ENCODE measurements at regions not wholly inside any gene's neighbourhood (a gene's known extent, or its start where the extent isn't known, plus 50 kb on each side); places are given as distances from the start of the nearest gene placed in this dataset.

DNA sequence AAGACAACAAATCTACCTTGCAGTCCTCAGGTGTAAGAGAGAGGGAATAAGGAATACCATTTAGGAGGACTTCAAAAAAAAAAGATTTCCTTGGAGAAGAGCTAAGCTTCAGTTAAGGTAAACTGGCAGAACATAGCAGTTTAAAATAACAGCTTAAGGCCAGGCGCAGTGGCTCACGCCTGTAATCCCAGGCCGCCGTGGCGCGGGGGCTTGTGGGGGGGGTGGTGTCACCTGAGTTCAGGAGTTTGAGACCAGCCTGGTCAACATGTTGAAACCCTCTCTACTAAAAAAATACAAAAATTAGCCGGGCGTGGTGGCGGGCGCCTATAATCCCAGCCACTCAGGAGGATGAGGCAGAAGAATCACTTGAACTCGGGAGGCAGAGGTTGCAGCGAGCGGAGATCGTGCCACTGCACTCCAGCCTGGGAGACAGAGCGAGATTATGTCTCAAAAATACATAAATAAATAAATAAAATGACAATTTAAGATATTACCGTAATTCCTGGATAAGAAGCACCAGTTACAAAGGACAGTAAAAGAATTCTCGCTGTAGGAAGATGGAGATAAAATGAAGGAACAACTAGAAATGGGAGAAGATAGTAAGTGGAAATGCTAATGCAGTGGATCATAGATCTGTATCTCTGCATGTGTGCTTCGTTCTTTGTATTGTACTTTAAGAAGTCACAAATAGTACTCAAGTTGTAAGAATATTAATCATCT lies 1140.2 kb downstream of the NCAM2 start:
- no peak overlapping the region for H3K4me2 ChIP-seq
- Mint-ChIP-seq H3K9me3 (no peaks in the 10 kb centered on the region), H3K27me3 (ENCODE audit: insufficient read depth, low read depth) (no peaks in the 10 kb centered on the region), H3K27ac (no peak overlapping the region), H3K4me1 (no peaks in the 10 kb centered on the region), H3K4me3 (no peak overlapping the region), H3K36me3 (no peaks in the 10 kb centered on the region)
- TF ChIP-seq EZH2 (IDR thresholded peaks at IDR 0.05) (no peak), EZH2phosphoT487 (IDR thresholded peaks at IDR 0.05) (no peak)
- TF ChIP-seq, protein P1, sequence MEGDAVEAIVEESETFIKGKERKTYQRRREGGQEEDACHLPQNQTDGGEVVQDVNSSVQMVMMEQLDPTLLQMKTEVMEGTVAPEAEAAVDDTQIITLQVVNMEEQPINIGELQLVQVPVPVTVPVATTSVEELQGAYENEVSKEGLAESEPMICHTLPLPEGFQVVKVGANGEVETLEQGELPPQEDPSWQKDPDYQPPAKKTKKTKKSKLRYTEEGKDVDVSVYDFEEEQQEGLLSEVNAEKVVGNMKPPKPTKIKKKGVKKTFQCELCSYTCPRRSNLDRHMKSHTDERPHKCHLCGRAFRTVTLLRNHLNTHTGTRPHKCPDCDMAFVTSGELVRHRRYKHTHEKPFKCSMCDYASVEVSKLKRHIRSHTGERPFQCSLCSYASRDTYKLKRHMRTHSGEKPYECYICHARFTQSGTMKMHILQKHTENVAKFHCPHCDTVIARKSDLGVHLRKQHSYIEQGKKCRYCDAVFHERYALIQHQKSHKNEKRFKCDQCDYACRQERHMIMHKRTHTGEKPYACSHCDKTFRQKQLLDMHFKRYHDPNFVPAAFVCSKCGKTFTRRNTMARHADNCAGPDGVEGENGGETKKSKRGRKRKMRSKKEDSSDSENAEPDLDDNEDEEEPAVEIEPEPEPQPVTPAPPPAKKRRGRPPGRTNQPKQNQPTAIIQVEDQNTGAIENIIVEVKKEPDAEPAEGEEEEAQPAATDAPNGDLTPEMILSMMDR (IDR thresholded peaks at IDR 0.05), result no peak
- DNase-seq (ENCODE audit: low spot score), result no peak
- no peaks in the 10 kb centered on the region for H3K36me3 ChIP-seq
- no peaks in the 10 kb centered on the region for H4K20me1 ChIP-seq (ENCODE audit: low read depth)
- H3K79me2 ChIP-seq (ENCODE audit: low read depth), result no peaks in the 10 kb centered on the region
- no peak overlapping the region for H2AFZ ChIP-seq (replicated peaks)
- H3K27ac ChIP-seq, result no peak overlapping the region
- H3K9me3 ChIP-seq (ENCODE audit: low read depth), result no peaks in the 10 kb centered on the region
- H3K27me3 ChIP-seq, result no peaks in the 10 kb centered on the region
- H3F3A ChIP-seq (ENCODE audit: low read depth), result no peaks in the 10 kb centered on the region
- no peaks in the 10 kb centered on the region for H3K4me1 ChIP-seq
- H3K9ac ChIP-seq, result no peak overlapping the region
- no peak overlapping the region for H3K4me3 ChIP-seq

DNA sequence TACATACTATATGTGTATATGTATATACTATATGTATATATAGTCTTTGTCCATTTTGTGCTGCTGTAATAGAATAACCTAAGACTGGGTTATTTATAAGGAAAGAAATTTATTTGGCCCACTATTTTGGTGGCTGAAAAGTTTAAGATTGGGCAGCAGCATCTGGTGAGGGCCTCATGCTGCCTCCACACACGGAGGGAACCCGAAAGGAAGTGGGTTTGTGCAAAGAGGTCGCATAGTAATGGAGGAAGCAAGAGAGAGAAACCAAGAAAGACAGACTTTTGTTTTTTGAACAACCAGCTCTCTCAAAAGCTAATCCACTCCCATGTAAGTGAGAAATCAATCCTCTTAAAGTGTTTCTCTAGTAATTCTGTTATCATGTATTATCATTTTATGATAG lies 1147.3 kb downstream of the NCAM2 start:
- Mint-ChIP-seq H3K4me3 (no peak overlapping the region), H3K27ac (no peak overlapping the region), H3K36me3 (no peaks in the 10 kb centered on the region), H3K4me1 (no peaks in the 10 kb centered on the region), H3K9me3 (peaks cover 6% of the 10 kb centered on the region), H3K27me3 (ENCODE audit: insufficient read depth, low read depth) (no peaks in the 10 kb centered on the region)
- no peak overlapping the region for H2AFZ ChIP-seq (replicated peaks)
- H3K4me2 ChIP-seq, result no peak overlapping the region
- H3K4me1 ChIP-seq, result no peaks in the 10 kb centered on the region
- no peak for TF ChIP-seq EZH2phosphoT487 (IDR thresholded peaks at IDR 0.05)
- TF ChIP-seq, protein P1 (IDR thresholded peaks at IDR 0.05), result no peak
- no peak for TF ChIP-seq EZH2 (IDR thresholded peaks at IDR 0.05)
- H3K9ac ChIP-seq, result no peak overlapping the region
- no peak overlapping the region for H3K27ac ChIP-seq
- no peaks in the 10 kb centered on the region for H3K27me3 ChIP-seq
- no peak overlapping the region for H3K4me3 ChIP-seq
- H3F3A ChIP-seq (ENCODE audit: low read depth), result no peaks in the 10 kb centered on the region
- no peak for DNase-seq (ENCODE audit: low spot score)
- H3K36me3 ChIP-seq, result no peaks in the 10 kb centered on the region
- no peaks in the 10 kb centered on the region for H4K20me1 ChIP-seq (ENCODE audit: low read depth)
- no peaks in the 10 kb centered on the region for H3K79me2 ChIP-seq (ENCODE audit: low read depth)
- no peaks in the 10 kb centered on the region for H3K9me3 ChIP-seq (ENCODE audit: low read depth)

DNA sequence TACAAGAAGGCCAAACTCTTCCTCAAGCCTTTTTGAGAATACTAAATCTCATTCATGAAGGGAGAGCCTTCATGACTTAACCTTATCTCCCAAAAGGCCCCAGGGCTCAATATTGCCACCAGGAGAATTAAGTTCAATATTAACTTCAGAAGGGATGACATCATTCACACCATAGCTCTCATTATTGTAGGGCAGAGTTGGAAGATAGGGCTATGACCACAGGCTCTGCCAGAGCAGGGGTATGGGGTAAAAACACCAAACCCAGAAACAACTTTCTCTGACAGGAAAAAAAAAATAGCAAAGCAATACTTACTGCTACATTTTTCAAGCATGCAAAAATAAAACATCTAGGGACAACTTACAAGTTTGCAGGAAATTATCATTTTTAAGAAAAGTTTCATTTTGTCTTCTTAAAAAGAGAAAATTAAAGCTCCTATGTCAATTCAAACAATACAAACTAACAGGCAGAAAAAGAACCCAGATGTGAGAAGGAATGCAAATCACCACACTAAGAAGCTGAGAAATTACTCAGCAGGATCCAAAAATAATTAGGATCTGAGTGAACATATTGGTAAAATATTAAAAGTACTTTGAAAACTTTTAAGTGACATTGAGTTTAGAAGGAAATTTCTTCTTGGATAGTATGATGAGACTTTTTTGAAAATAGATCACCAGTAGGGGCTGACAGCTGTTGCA lies 1156.5 kb downstream of the NCAM2 start:
- no peak overlapping the region for H3K4me3 Mint-ChIP-seq

DNA sequence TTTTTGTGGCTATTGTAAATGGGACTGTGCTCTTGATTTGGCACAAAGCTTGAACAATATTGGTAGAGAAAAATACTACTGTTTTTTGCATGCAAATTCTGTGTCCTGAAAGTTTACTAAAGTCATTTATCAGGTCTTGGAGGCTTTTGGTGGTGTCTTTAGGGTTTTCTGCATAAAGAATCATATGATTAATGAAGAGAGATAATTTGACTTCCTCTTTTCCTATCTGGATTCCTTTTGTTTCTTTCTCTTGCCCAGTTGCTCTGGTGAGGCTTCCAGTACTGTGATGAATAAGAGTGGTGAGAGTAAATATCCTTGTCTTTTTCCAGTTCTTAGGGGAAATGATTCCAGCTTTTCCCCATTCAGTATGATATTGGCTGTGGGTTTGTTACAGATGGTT lies 1166.7 kb downstream of the NCAM2 start:
- H3K79me2 ChIP-seq (ENCODE audit: low read depth), result no peaks in the 10 kb centered on the region
- Mint-ChIP-seq H3K4me3 (no peak overlapping the region), H3K27me3 (ENCODE audit: insufficient read depth, low read depth) (no peaks in the 10 kb centered on the region), H3K36me3 (no peaks in the 10 kb centered on the region), H3K27ac (no peak overlapping the region), H3K4me1 (no peaks in the 10 kb centered on the region), H3K9me3 (peaks cover 9% of the 10 kb centered on the region)
- no peaks in the 10 kb centered on the region for H4K20me1 ChIP-seq (ENCODE audit: low read depth)
- DNase-seq (ENCODE audit: low spot score), result no peak
- H3K9ac ChIP-seq, result no peak overlapping the region
- no peak overlapping the region for H3K27ac ChIP-seq
- no peaks in the 10 kb centered on the region for H3K36me3 ChIP-seq
- H3K4me2 ChIP-seq, result no peak overlapping the region
- H3K27me3 ChIP-seq, result no peaks in the 10 kb centered on the region
- H3K4me3 ChIP-seq, result no peak overlapping the region
- no peak for TF ChIP-seq EZH2phosphoT487 (IDR thresholded peaks at IDR 0.05)
- no peak for TF ChIP-seq EZH2 (IDR thresholded peaks at IDR 0.05)
- TF ChIP-seq, protein P1 (IDR thresholded peaks at IDR 0.05), result no peak
- H3K4me1 ChIP-seq, result no peaks in the 10 kb centered on the region
- no peak overlapping the region for H2AFZ ChIP-seq (replicated peaks)
- H3K9me3 ChIP-seq (ENCODE audit: low read depth), result peaks cover 6% of the 10 kb centered on the region
- no peaks in the 10 kb centered on the region for H3F3A ChIP-seq (ENCODE audit: low read depth)

More for the DNA sequence above, 1156.5 kb downstream of the NCAM2 start:
- no peaks in the 10 kb centered on the region for H3K4me1 Mint-ChIP-seq
- Histone ChIP-seq H3K4me2 (no peak overlapping the region), H3K27me3 (no peaks in the 10 kb centered on the region), H3K36me3 (no peaks in the 10 kb centered on the region), H3K27ac (no peak overlapping the region), H3K79me2 (ENCODE audit: low read depth) (no peaks in the 10 kb centered on the region), H4K20me1 (ENCODE audit: low read depth) (no peaks in the 10 kb centered on the region), H3K4me1 (no peaks in the 10 kb centered on the region), H3K4me3 (no peak overlapping the region), H3K9me3 (ENCODE audit: low read depth) (no peaks in the 10 kb centered on the region), H3K9ac (no peak overlapping the region), H3F3A (ENCODE audit: low read depth) (no peaks in the 10 kb centered on the region), H2AFZ (replicated peaks) (no peak overlapping the region)
- H3K9me3 Mint-ChIP-seq, result no peaks in the 10 kb centered on the region
- no peaks in the 10 kb centered on the region for H3K27me3 Mint-ChIP-seq (ENCODE audit: insufficient read depth, low read depth)
- no peak for DNase-seq (ENCODE audit: low spot score)
- TF ChIP-seq EZH2 (IDR thresholded peaks at IDR 0.05) (no peak), EZH2phosphoT487 (IDR thresholded peaks at IDR 0.05) (no peak)
- H3K36me3 Mint-ChIP-seq, result no peaks in the 10 kb centered on the region
- H3K27ac Mint-ChIP-seq, result no peak overlapping the region

Data from neural progenitor cell (in vitro differentiated cells).